Ramos (cell line): ENCODE measurements at regions not wholly inside any gene's neighbourhood (a gene's known extent, or its start where the extent isn't known, plus 50 kb on each side); places are given as distances from the start of the nearest gene placed in this dataset.

ENCODE experiments used
- in situ Hi-C: fragments of 300-500 bp; cut with MboI; formaldehyde crosslinking; loops from one replicate; pipeline ENCODE4 v1.14.3; 2022; ENCODE audit warnings: low sequenced_read_pairs; ENCODE audit not compliant: unreplicated experiment

DNA sequence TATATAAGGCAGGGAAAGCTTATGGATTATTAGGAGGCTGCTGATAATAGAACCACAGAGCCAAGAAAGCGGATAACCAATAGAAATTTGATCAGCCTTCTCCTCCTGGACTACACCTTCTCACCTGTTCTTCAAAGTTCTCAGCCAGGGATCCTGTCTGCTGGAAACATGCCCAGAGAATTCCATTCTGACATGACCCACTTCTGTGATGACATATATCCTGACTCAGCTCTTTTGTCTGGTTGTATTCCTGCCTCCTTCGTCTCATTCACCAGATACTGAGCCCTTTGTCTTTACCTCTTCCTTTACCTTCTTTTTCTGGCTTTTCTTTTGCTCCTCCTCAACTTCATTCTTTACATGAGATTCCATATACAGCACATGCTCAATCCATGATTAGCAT is 576.1 kb downstream of the CDH11 start:
- in situ Hi-C loops = no loop called here

GRCh38 chr16:64544859-64545258 is 577.0 kb downstream of the CDH11 start:
- in situ Hi-C loops = no loop called here

DNA sequence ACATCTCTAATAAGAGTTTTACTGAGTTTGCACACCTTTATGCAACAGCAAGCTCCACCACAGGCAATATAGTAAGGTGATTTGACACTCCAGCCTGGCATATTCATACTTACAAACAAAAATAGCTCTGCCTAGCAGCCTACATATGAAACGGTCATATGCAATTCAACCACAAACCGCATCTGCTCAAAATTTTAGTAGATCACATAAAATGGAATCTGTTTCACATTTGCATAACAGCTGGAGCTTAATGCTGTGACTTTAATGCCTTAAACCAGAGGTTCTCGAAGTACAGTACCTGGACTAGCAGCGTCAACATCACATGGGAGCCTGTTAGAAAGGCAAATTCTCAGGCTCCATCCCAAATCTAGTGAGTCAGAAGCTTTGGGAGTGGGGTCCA is 578.4 kb downstream of the CDH11 start:
- in situ Hi-C loops = no loop called here

DNA sequence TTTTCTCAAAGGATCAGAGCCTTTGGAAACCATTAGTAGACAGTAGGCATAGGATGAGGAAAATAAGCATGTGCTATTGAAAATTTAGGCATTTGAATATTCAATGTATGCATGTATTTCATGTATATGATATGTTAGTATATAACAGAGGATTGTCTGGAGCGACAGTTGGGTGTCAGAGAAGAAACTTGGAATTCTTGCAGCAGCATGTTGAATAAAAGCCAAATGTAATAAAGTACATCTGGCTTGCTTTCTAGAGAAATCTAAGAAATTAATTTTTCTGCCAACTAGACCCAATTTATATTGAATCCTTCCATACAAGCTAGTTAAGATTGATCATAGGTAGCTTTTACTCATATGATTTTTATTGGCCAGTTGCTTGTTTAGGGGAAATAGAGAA is 578.8 kb downstream of the CDH11 start:
- in situ Hi-C loops = no loop called here

- in situ Hi-C loops = no loop called here
These were observed 579.7 kb downstream of the CDH11 start for GRCh38 chr16:64542152-64542551.

- in situ Hi-C loops = no loop called here
These were observed 580.2 kb downstream of the CDH11 start for GRCh38 chr16:64541621-64542020.

GRCh38 chr16:64540434-64540833 is 581.4 kb downstream of the CDH11 start:
- in situ Hi-C loops = no loop called here

- in situ Hi-C loops = no loop called here
These were observed 582.0 kb downstream of the CDH11 start for GRCh38 chr16:64539811-64540371.

DNA sequence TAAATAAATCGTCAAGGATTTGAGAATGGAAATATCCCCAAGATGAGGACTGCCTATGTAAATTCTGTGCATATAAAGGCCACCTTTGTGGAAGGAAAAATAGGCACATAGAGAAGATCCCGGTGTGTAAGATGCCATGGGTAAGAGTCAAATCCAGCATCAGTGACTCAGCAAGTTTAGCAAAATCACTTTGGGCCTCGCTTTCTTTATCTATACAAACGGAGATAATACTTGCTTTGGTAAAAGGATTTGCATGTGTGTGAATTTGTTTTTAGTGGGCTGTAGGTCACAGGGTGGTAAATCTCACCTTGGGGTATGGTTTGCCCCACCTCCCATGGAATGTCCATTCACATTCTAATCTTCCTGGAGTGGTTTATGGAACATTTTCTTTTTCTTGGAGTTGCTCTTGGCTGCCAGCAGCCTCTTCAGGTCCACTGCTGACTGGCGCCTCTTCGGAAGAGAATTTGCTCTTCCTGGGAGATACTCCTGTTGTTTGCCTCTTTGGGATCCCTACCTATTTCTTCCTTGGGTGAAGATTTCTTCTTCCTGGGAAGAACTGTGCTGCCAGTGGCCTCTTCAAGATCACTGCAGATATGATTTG is 587.6 kb downstream of the CDH11 start:
- in situ Hi-C loops = no loop called here

DNA sequence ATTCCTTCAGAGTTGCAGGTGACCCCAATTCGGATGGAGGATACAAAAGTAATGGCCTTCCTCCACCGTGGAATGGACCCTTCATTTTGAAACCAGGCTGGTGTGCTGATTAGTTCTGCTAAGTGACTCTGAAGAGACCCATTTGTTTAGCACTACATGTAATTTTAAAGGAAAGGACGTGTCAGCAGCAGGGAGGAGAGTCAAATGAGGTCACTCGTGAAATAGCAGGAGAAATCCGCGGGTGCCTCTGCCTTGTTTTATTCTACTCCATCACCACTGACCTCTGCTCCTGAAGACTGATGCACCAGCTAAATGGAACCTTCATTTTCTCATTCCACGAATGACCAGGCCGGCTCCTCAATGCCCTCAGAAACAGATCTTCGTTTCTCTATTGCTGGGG is 589.2 kb downstream of the CDH11 start:
- in situ Hi-C loops = no loop called here

GRCh38 chr16:64532117-64532516 is 589.7 kb downstream of the CDH11 start:
- in situ Hi-C loops = no loop called here

GRCh38 chr16:64531401-64531800 is 590.5 kb downstream of the CDH11 start:
- in situ Hi-C loops = no loop called here

DNA sequence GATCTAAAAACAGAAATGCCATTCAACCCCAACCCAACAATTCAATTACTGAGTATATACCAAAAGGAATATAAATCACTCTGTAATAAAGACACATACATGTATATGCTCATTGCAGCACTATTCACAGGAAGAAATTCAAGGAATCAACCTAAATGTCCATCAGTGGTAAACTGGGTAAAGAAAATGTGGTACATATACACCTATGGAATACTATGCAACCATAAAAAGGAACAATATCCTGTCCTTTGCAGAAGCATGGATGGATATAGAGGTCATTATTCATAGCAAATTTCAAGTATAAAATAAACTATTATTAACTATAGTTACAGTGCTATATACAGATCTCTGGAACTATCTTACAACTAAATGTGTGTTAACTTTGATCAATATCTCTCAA is 599.3 kb downstream of the CDH11 start:
- in situ Hi-C loops = no loop called here

- in situ Hi-C loops = no loop called here
These were observed 608.0 kb downstream of the CDH11 start for GRCh38 chr16:64513871-64514270.

- in situ Hi-C loops = no loop called here
These were observed 614.4 kb downstream of the CDH11 start for GRCh38 chr16:64507240-64508024.

DNA sequence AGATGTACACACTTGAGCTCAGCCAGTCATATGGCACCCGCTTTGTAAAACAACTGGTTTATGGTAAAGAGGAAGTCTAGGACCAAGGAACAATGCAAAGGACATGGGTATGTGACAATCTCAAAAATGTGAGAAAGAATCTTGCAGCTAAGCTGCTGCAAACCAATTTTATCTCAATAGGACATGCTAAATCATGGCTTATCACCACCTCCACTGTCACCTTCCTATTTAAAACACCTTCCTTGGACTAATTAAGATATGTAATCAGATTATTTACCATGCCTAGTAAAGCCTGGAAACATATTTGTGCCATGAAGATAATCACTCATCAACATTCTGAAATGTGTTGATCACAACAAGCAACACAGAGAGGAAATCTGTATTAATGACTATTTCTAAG is 622.7 kb downstream of the CDH11 start:
- in situ Hi-C loops = no loop called here

GRCh38 chr16:64498363-64498762 is 623.5 kb downstream of the CDH11 start:
- in situ Hi-C loops = no loop called here

DNA sequence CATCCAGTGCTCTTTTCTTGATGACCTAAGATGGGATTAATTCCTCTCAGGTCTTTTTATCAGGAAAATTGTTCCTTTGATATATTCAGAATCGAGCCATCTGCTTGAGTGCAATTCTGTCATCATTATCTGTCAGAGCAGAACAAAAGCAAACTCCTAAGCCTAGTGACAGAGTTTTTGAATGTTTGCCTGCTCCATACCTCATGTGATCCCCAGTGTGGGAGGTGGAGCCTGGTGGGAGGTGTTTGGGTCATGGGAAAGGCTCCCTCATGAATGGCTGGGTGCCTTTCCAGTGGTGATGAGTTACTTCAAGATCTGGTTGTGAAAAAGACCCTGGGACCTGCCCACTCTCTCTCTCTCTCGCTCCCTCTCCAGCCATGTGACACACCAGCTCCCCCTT is 628.2 kb downstream of the CDH11 start:
- in situ Hi-C loops = no loop called here

DNA sequence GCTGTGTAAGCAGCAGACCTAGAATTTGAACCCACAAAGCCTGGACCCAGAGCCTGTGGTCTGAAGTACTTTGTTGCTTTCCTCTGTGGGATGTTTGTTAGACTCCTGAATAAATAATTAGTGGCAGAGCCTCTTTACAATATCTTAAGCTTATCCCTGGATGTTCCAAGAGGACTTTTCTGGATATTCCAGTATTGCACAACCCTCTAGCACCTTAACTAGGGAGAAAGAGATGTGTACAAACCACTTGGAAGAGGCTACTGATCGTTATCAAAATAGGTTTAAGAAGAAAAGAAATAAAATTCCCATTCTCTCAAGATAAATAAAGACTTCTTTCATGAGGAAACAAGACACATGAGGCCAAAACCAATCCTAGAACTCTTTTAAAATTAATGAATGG is 632.4 kb downstream of the CDH11 start:
- in situ Hi-C loops = no loop called here

DNA sequence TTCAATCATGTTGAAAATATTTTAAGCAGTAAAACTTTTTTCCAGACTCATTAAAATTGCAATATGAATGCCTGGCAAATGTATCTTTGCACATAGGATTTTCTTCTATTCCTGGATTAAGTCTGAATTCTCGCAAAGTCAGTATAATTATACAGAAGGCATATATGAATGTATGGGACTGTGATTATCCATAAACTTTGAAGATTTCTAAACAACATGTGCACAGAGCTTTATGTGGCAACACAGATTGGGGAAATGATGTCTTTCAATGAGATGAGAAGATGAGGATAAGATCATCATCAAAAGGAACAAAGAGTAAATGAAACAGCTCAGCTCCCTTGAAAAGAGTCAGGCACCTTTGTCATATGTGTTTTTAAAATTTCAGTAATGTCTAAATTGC is 635.3 kb downstream of the CDH11 start:
- in situ Hi-C loops = no loop called here

- in situ Hi-C loops = no loop called here
These were observed 640.4 kb downstream of the CDH11 start for GRCh38 chr16:64481497-64481896.
